GM18907 (cell line): ENCODE measurements at regions not wholly inside any gene's neighbourhood (a gene's known extent, or its start where the extent isn't known, plus 50 kb on each side); places are given as distances from the start of the nearest gene placed in this dataset.
A peak's percentile ranks its signal among the peaks of the same experiment; 100 is the strongest.

Experiments used
- ATAC-seq: cut with Tn5 transposase; IDR thresholded peaks from one replicate; pipeline ENCODE4 v1.9.1; 2021; ENCODE audit warnings: mild to moderate bottlenecking, moderate library complexity; ENCODE audit not compliant: unreplicated experiment

DNA sequence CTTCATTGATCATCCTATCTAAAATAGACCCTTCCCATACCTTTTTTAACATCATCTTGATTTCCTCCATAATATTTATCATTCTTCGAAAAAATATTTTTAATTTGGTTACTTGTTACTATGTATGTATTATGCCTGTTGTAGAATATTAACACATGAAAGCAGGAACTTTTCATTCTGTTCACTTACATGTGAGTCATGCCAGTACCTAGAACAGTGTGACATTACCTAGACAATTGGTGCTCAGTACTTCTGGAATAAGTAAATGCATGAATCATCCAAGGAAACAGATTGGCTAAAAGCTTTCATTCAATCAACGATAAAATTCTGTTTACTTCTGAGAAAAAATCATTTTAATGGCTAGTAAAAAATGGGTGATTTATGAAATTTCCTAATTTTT, 76.4 kb downstream of the CXXC4 start:
- ATAC-seq, result no peak

DNA sequence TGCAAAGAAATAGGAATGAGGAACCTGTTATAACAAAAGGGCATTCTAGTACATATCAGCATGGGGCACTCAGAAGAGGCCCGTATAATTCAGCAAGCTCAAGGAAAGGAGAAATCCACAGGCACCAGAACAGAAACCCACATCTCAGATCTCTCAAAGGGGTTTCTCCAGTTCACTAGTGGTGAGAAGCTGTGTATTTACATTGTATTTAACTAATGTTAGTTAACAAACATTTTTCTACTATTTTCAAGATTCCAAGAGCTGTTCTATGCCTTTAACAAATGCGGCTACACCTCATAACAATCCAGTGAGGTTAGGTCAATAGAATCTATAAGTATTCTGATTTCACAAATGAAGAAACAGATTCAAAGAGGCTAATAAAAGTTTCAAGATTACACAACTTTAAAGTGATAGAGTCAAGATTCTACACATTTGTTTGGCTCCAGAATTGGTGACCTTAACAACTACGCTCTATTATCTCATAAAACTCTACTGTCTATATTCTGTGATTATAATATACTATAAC, 77.3 kb downstream of the CXXC4 start:
- no peak for ATAC-seq

DNA sequence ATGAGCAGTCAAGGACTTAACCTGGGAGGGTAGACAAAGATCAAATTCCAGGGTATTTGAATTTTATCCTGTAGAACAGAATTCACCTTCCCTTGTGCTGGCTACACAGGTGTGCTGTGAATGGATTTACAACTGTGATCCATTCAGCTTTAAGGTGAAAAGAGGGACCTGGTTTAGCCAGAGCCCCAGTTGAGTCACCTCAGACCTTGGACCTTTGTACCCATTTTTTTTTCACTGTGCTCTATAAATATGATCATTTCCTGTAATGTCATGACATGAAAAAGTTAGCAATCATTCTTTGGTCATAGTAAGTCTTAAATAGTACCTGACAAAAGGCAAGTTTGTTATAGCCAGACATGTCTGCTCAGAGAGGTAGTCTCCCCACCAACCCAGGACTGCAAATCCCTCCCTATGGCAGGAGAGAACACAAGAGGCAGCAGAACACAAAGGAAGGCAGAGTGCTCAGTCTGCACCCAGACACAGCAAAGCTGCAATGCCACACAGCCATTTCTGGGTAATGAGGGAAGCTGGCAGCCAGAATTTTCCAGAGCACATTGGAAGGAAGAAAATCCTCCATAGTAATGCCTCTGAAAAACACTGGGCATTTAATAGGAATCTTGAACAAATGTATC, 77.9 kb downstream of the CXXC4 start:
- no peak for ATAC-seq

DNA sequence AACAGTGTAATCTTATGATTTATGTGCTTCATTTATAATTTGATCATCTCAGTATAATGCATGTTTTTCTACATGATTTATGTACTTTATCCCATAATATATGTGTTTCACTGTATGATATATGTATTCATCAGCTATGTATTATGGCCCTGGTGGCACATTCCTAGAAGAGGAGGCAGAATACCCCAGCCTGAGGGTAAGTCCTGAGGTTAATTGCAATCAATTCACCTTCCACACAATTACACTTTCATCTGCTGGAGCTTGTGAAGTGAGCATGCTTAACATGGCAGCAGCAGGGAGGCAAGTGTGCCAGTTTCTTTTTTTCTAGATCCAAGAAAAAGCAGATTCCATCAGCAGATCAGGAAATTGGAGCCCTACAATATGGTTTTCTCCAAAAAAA, 81.2 kb downstream of the CXXC4 start:
- ATAC-seq, result no peak

GRCh38 chr4:104412344-104412743, 82.3 kb downstream of the CXXC4 start:
- no peak for ATAC-seq

DNA sequence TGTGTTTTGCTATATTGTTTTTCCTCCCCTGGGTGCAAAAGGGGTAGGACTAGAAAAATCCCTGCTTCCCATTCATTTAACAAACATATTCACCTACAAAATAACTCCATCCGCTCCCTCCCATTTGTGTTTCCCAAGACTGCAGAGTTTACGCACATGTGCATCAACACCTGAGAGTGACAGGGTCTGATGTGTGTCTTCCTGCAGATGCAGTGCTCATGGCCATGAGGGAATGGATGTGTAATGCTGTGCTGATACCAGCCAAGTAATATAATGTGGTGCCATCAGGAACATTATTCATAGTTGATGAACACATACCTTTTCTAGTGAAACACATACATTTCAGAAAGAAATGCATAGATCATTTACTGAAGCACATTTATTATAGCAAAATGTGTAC, 83.2 kb downstream of the CXXC4 start:
- ATAC-seq, result no peak

- no peak for ATAC-seq
Measured at GRCh38 chr4:104408878-104409277, 85.8 kb downstream of the CXXC4 start.

DNA sequence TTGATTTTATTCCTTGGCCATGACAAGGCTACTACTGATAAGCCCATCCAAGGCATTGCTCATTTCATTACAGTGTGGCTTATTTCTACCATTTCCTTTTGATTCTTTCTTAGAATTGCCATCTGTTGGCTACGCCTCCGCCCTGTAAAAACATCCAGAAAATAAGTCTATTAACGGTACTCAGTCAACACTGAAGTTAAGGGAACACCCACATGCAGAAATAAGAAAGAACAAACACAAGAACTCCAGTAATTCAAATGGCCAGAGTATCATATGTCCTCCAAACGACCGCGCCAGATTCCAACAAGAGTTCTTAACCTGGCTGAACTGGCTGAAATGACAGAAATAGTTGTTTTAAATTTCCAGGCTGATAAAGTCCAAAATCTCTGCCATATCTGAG, 90.3 kb downstream of the CXXC4 start:
- ATAC-seq, result no peak

GRCh38 chr4:104395168-104395614, 99.5 kb downstream of the CXXC4 start:
- ATAC-seq, result no peak

DNA sequence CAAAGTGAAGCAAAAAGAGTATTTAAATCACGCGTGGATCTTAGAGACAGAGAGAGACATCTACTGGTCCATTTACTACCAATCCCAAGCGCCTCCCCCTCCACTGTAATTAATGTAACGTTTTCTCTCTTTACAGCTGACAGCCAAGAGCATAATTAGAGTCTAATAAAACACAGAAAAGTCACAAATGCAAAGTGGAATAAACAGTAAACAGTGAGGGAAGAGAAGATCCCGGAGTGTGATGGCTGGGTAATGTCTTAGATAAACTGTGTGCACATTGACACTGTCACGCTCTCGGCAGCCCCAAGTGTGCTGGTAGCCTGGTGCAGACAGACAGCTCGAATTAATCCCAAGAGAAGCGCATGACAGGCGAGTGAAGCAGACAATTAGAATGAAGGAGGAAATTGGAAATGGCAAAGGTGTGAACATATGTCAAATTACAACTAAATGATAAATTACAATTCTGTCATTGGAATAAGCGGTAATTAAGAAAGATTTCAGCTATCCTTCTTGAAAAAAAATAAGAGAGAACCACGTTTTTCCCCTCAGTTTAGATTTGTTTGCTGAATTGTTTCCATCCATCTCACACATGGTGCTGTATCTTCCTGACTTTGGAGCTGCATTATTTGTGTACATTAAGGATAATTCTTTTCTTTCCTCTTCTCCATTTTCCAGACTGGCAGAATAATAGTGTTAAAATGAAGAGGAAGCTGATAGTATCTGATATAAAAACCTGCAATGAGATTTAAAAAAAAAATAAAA, 100.1 kb downstream of the CXXC4 start:
- no peak for ATAC-seq

DNA sequence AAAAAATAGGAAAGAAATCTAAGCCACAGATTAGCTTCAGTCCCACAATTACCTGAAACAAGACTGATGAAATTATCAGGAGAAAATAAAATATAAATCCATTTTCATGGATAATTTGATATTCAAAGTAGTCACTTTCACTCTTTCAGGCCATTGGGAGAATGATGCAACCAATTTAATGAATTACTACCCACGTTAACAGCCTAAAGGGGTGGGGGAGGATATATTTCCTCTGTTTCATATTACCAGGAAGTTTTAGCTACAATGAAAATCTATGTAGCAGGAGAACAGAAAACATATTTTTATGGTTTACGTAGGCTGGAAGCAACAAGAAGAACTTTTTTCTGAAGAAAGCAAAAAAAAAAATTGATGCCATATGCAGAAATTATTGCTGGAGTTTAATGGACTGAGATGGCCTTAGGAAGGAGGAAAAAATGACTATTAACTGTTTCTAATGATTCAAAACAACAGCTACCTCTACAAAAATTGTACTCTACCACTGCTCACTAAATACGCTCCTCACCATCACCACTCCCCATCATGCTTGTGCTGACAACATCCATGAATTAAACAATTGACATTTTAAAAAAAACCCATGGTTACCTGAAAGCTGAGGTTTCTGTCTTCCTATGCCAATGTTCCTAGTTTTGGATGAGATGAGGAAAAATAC, 100.9 kb downstream of the CXXC4 start:
- ATAC-seq, result no peak

GRCh38 chr4:104385713-104386112, 109.0 kb downstream of the CXXC4 start:
- no peak for ATAC-seq

- ATAC-seq, result no peak
Measured at GRCh38 chr4:104382961-104383360, 111.7 kb downstream of the CXXC4 start.

GRCh38 chr4:104381729-104382128, 113.0 kb downstream of the CXXC4 start:
- ATAC-seq, result no peak

- ATAC-seq, result peak; percentile 63
Measured at GRCh38 chr4:104365618-104366017, 129.1 kb downstream of the CXXC4 start.

DNA sequence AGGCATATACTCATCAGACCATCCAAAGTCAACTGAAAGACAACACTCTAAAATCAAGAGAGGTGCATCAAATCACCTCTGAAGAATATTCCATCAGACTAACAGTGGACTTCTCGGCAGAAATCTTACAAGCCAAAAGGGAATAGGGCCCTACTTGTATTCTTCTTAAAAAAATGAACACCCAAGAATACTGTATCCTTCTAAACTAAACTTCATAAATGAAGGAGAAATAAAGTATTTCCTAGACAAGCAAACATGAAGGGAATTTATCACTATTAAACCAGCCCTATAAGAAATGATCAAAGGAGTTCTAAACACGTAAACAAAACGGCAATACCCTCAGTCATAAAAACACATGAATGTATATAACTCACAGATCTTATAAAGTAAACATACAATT, 141.2 kb downstream of the CXXC4 start:
- no peak for ATAC-seq

DNA sequence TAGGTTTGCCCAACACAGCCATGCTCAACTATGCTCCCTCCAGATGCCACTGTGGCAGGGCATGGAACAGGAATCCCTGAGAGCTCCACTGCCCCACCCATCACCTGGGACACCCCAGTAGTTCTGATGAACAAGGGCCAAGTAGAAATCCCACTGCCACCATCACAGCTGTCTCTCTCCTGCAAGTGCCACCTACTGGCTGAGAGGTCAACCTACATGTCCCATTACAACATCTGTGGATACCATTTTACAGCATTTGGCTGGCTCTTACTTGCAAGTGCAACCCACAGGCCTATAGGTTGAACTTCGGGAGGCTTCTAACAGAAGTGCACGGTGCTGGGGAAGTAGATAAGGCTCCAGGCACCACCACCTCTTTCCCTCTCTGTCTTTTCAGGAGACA, 142.5 kb downstream of the CXXC4 start:
- ATAC-seq, result no peak

DNA sequence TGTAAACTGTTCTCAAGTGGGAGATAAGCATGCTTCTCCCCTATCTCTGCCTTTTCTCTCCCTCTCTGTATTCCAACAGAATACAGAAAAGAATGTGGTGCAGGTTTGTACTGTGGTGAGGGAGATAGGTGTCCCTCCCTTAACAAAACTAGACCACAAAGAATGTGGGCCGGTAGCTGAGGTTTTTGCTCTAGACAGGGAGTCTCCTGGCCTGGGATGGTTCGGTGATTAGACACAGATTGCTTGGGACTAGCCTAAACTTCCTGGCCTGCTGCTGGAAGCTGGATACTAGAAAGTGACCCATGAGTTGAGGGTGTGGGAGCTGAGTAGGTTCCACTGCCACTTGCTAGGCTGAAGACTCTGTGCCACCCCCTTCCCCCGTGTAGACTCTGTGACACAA, 143.0 kb downstream of the CXXC4 start:
- no peak for ATAC-seq

DNA sequence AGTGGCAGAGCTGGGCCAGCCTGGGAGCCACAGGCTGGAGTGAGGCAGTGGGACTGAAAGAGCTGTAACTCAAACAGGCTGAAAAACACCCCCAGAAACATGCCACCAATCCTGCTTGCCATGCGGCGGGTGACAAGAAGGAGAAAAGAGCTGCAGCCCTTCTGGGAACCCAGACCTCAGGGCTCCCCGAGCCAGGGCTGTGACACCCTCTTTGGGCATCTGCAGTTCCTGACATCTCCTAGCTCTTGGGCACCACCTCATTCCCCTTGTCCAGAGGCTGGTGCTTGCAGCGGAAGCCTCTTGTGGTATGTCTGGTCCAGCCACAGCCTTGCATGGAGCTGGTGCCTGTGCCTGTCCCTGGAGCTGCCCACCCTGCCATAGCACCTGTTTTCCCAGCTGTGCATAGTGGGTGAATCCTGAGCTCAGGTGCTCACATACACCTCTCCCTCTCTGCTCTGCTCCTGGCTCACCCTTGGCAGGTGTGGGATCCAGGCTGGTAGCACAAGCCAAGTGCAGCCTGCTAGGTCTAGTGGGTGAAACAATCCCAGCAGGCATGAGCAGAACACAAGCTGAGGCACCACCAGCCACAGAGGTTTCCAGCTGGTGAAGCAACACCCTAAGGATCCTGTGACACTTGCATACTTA, 149.0 kb downstream of the CXXC4 start:
- ATAC-seq, result no peak

GRCh38 chr4:104344342-104344980, 150.2 kb downstream of the CXXC4 start:
- no peak for ATAC-seq

- ATAC-seq, result no peak
Measured at GRCh38 chr4:104334410-104334809, 160.3 kb downstream of the CXXC4 start.
